H1 (cell line): ENCODE measurements at regions not wholly inside any gene's neighbourhood (a gene's known extent, or its start where the extent isn't known, plus 50 kb on each side); places are given as distances from the start of the nearest gene placed in this dataset.

Experiments
- POU5F1 ChIP-seq: IDR thresholded peaks from 2 replicates; pipeline ENCODE4 v1.6.1; 2011; ENCODE audit warnings: low read depth, mild to moderate bottlenecking, low read length, moderate library complexity
- SIN3A ChIP-seq, 2 experiments: IDR thresholded peaks in 1 of 2; conservative IDR thresholded peaks in 1 of 2; 2 replicates each; pipeline ENCODE4 v1.6.1; 2011 to 2012; ENCODE audit warnings: low read length in 2 of 2, improper control_type of control experiment in 1 of 2, low read depth in 1 of 2, mild to moderate bottlenecking in 1 of 2
- TF ChIP-seq, protein P1 (sequence below): IDR thresholded peaks from 2 replicates; pipeline ENCODE4 v1.6.1; 2012; ENCODE audit warnings: low read length, inconsistent platforms

DNA sequence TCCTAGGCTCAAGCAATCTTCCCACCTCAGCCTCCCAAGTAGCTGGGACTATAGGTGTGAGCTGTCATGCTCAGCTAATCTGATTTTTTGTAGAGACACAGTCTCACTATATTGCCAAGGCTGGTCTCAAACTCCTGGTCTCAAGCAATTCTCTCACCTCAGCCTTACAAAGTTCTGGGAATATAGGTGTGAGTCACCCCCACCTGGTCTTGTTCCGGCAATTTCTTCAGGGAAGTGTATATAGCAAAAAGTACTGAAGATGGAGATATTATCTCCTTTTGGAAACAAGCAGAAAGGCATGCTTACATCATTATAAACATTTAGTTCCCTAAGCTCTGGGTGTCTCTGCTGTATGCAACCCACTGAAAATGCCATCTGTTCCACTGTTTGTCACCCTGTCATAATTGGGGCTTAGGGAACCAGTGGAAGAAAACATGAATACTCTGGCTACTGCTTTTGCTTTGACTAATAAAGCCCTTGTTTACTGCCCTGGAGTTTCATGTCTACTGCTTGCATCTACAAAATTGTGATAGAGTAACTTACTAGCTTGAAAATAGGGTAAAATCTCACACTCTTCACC, 940.2 kb downstream of the GALC start (continued):
- TF ChIP-seq, protein P1, sequence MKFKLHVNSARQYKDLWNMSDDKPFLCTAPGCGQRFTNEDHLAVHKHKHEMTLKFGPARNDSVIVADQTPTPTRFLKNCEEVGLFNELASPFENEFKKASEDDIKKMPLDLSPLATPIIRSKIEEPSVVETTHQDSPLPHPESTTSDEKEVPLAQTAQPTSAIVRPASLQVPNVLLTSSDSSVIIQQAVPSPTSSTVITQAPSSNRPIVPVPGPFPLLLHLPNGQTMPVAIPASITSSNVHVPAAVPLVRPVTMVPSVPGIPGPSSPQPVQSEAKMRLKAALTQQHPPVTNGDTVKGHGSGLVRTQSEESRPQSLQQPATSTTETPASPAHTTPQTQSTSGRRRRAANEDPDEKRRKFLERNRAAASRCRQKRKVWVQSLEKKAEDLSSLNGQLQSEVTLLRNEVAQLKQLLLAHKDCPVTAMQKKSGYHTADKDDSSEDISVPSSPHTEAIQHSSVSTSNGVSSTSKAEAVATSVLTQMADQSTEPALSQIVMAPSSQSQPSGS = no peak
- no peak for TF ChIP-seq POU5F1
- TF ChIP-seq SIN3A (conservative IDR thresholded peaks at IDR 0.05 in 1 of 2, IDR thresholded peaks at IDR 0.05 in 1 of 2; ENCODE audit: low read depth in 1 of 2, low read length in 2 of 2) = no peak
